ENCODE measurements at regions not wholly inside any gene's neighbourhood (a gene's known extent, or its start where the extent isn't known, plus 50 kb on each side); places are given as distances from the start of the nearest gene placed in this dataset.
"Not testable (repeated sequence)": the region's sequence is repeated elsewhere in the genome, so short reads cannot be mapped to it uniquely, and the experiment has no call there.

- DNase-seq, result no peak
These were observed 403.8 kb upstream of the EPHA3 start for GRCh38 chr3:88703501-88704059.

GRCh38 chr3:88704338-88704737 is 403.1 kb upstream of the EPHA3 start:
- DNase-seq, result no peak

GRCh38 chr3:88707837-88708236 is 399.6 kb upstream of the EPHA3 start:
- no peak for DNase-seq

- DNase-seq, result no peak
These were observed 394.9 kb upstream of the EPHA3 start for GRCh38 chr3:88712552-88712951.

GRCh38 chr3:88713233-88713691 is 394.2 kb upstream of the EPHA3 start:
- DNase-seq, result no peak

- no peak for DNase-seq
These were observed 381.8 kb upstream of the EPHA3 start for GRCh38 chr3:88725440-88726165.

GRCh38 chr3:88732186-88732585 is 375.2 kb upstream of the EPHA3 start:
- no peak for DNase-seq

- DNase-seq, result no peak
These were observed 365.3 kb upstream of the EPHA3 start for GRCh38 chr3:88742106-88742505.

GRCh38 chr3:88742674-88743507 is 364.5 kb upstream of the EPHA3 start:
- DNase-seq, result no peak

- DNase-seq, result no peak
These were observed 362.5 kb upstream of the EPHA3 start for GRCh38 chr3:88744896-88745295.

GRCh38 chr3:88747145-88747544 is 360.3 kb upstream of the EPHA3 start:
- DNase-seq, result not testable (repeated sequence)

GRCh38 chr3:88758676-88759075 is 348.7 kb upstream of the EPHA3 start:
- DNase-seq, result no peak

GRCh38 chr3:88767746-88768145 is 339.7 kb upstream of the EPHA3 start:
- no peak for DNase-seq

GRCh38 chr3:88773766-88774165 is 333.7 kb upstream of the EPHA3 start:
- no peak for DNase-seq

- DNase-seq, result no peak
These were observed 332.3 kb upstream of the EPHA3 start for GRCh38 chr3:88775026-88775690.

- no peak for DNase-seq
These were observed 327.9 kb upstream of the EPHA3 start for GRCh38 chr3:88779482-88779881.

- DNase-seq, result no peak
These were observed 322.5 kb upstream of the EPHA3 start for GRCh38 chr3:88784925-88785324.

GRCh38 chr3:88785841-88786240 is 321.6 kb upstream of the EPHA3 start:
- DNase-seq, result no peak

GRCh38 chr3:88795503-88795902 is 311.9 kb upstream of the EPHA3 start:
- DNase-seq, result no peak

GRCh38 chr3:88807491-88808105 is 299.8 kb upstream of the EPHA3 start:
- no peak for DNase-seq

GRCh38 chr3:88809993-88810392 is 297.4 kb upstream of the EPHA3 start:
- DNase-seq, result no peak

GRCh38 chr3:88810455-88810854 is 297.0 kb upstream of the EPHA3 start:
- DNase-seq, result no peak

GRCh38 chr3:88811096-88811495 is 296.3 kb upstream of the EPHA3 start:
- DNase-seq, result no peak
